ENCODE measurements at regions not wholly inside any gene's neighbourhood (a gene's known extent, or its start where the extent isn't known, plus 50 kb on each side); places are given as distances from the start of the nearest gene placed in this dataset.
"Not testable (repeated sequence)": the region's sequence is repeated elsewhere in the genome, so short reads cannot be mapped to it uniquely, and the experiment has no call there.

GRCh38 chr12:124699909-124700308 is 132.5 kb upstream of the NCOR2 start:
- no peak overlapping the region for H3K4me3 ChIP-seq (ENCODE audit: low read depth, low read length)
- TF ChIP-seq CTCF (conservative IDR thresholded peaks at IDR 0.05; ENCODE audit: low read depth, low read length): no peak
- no peak for DNase-seq (ENCODE audit: low read depth)

GRCh38 chr12:124698998-124699305 is 131.5 kb upstream of the NCOR2 start:
- DNase-seq (ENCODE audit: low read depth): no peak
- no peak overlapping the region for H3K4me3 ChIP-seq (ENCODE audit: low read depth, low read length)
- no peak for TF ChIP-seq CTCF (conservative IDR thresholded peaks at IDR 0.05; ENCODE audit: low read depth, low read length)

GRCh38 chr12:124698211-124698997 is 131.0 kb upstream of the NCOR2 start:
- no peak for DNase-seq (ENCODE audit: low read depth)
- H3K4me3 ChIP-seq (ENCODE audit: low read depth, low read length): no peak overlapping the region
- no peak for TF ChIP-seq CTCF (conservative IDR thresholded peaks at IDR 0.05; ENCODE audit: low read depth, low read length)

- not testable (repeated sequence) for DNase-seq (ENCODE audit: low read depth); H3K4me3 ChIP-seq (ENCODE audit: low read depth, low read length)
Observed at GRCh38 chr12:124697722-124698121, 130.3 kb upstream of the NCOR2 start.

- no peak overlapping the region for H3K4me3 ChIP-seq (ENCODE audit: low read depth, low read length)
- TF ChIP-seq CTCF (conservative IDR thresholded peaks at IDR 0.05; ENCODE audit: low read depth, low read length): no peak
- DNase-seq (ENCODE audit: low read depth): no peak
Observed at GRCh38 chr12:124696693-124697476, 129.5 kb upstream of the NCOR2 start.

GRCh38 chr12:124695861-124696260 is 128.4 kb upstream of the NCOR2 start:
- no peak for TF ChIP-seq CTCF (conservative IDR thresholded peaks at IDR 0.05; ENCODE audit: low read depth, low read length)
- DNase-seq (ENCODE audit: low read depth): no peak

GRCh38 chr12:124694846-124695497 is 127.6 kb upstream of the NCOR2 start:
- no peak overlapping the region for H3K4me3 ChIP-seq (ENCODE audit: low read depth, low read length)
- DNase-seq (ENCODE audit: low read depth): peak; percentile 76
- TF ChIP-seq CTCF (conservative IDR thresholded peaks at IDR 0.05; ENCODE audit: low read depth, low read length): peak; percentile 39

More at GRCh38 chr12:124695861-124696260, 128.4 kb upstream of the NCOR2 start:
- no peak overlapping the region for H3K4me3 ChIP-seq (ENCODE audit: low read depth, low read length)
